ENCODE measurements at regions not wholly inside any gene's neighbourhood (a gene's known extent, or its start where the extent isn't known, plus 50 kb on each side); places are given as distances from the start of the nearest gene placed in this dataset.

- Histone ChIP-seq H3K4me1 (ENCODE audit: low read depth, poor library complexity, severe bottlenecking) (peaks cover 50% of the 10 kb centered on the region), H3K9ac (peak overlapping the region; percentile 46; the same call in 1 of the 2 replicates), H4K20me1 (ENCODE audit: insufficient read depth) (no peaks in the 10 kb centered on the region), H3K79me2 (ENCODE audit: insufficient read depth, low read depth) (no peaks in the 10 kb centered on the region), H3K4me3 (IDR thresholded peaks at IDR 0.05; ENCODE audit: insufficient read depth, low read depth, low read length) (no peak overlapping the region), H3K27ac (peak overlapping the region; percentile 63), H2AFZ (ENCODE audit: low read depth) (no peak overlapping the region; the same call in 1 of the 2 replicates), H3K36me3 (ENCODE audit: insufficient read depth) (no peaks in the 10 kb centered on the region), H3K27me3 (ENCODE audit: insufficient read depth, low read depth) (no peaks in the 10 kb centered on the region), H3K4me2 (peak overlapping the region; percentile 66)
- no peak for TF ChIP-seq CTCF (conservative IDR thresholded peaks at IDR 0.05; ENCODE audit: low read depth, low read length)
Measured at GRCh38 chr15:31216215-31216911, 110.3 kb upstream of the KLF13 start.

GRCh38 chr15:31217067-31217466 lies 109.6 kb upstream of the KLF13 start:
- no peak for TF ChIP-seq CTCF (conservative IDR thresholded peaks at IDR 0.05; ENCODE audit: low read depth, low read length)
- H3K9ac ChIP-seq = peak overlapping the region; percentile 46; the same call in 1 of the 2 replicates
- H3K4me3 ChIP-seq (IDR thresholded peaks at IDR 0.05; ENCODE audit: insufficient read depth, low read depth, low read length) = no peak overlapping the region
- H3K4me1 ChIP-seq (ENCODE audit: low read depth, poor library complexity, severe bottlenecking) = peaks cover 54% of the 10 kb centered on the region
- H2AFZ ChIP-seq (ENCODE audit: low read depth) = no peak overlapping the region; the same call in 1 of the 2 replicates
- no peaks in the 10 kb centered on the region for H3K79me2 ChIP-seq (ENCODE audit: insufficient read depth, low read depth)
- no peaks in the 10 kb centered on the region for H3K27me3 ChIP-seq (ENCODE audit: insufficient read depth, low read depth)
- peak overlapping the region; percentile 63 for H3K27ac ChIP-seq
- H3K36me3 ChIP-seq (ENCODE audit: insufficient read depth) = no peaks in the 10 kb centered on the region
- H4K20me1 ChIP-seq (ENCODE audit: insufficient read depth) = no peaks in the 10 kb centered on the region
- peak overlapping the region; percentile 66 for H3K4me2 ChIP-seq

GRCh38 chr15:31217566-31218270 lies 108.9 kb upstream of the KLF13 start:
- peak overlapping the region; percentile 43; the same call in 1 of the 2 replicates for H3K27ac ChIP-seq
- H3K4me3 ChIP-seq (IDR thresholded peaks at IDR 0.05; ENCODE audit: insufficient read depth, low read depth, low read length) = no peak overlapping the region
- H3K36me3 ChIP-seq (ENCODE audit: insufficient read depth) = no peaks in the 10 kb centered on the region
- H3K27me3 ChIP-seq (ENCODE audit: insufficient read depth, low read depth) = no peaks in the 10 kb centered on the region
- TF ChIP-seq CTCF (conservative IDR thresholded peaks at IDR 0.05; ENCODE audit: low read depth, low read length) = no peak
- H2AFZ ChIP-seq (ENCODE audit: low read depth) = no peak overlapping the region
- no peaks in the 10 kb centered on the region for H3K79me2 ChIP-seq (ENCODE audit: insufficient read depth, low read depth)
- H3K4me1 ChIP-seq (ENCODE audit: low read depth, poor library complexity, severe bottlenecking) = peaks cover 60% of the 10 kb centered on the region
- no peaks in the 10 kb centered on the region for H4K20me1 ChIP-seq (ENCODE audit: insufficient read depth)
- H3K9ac ChIP-seq = no peak overlapping the region
- H3K4me2 ChIP-seq = no peak overlapping the region; the same call in 1 of the 2 replicates

- Histone ChIP-seq H3K36me3 (ENCODE audit: insufficient read depth) (no peaks in the 10 kb centered on the region), H3K9ac (no peak overlapping the region), H3K4me3 (IDR thresholded peaks at IDR 0.05; ENCODE audit: insufficient read depth, low read depth, low read length) (no peak overlapping the region), H3K79me2 (ENCODE audit: insufficient read depth, low read depth) (no peaks in the 10 kb centered on the region), H4K20me1 (ENCODE audit: insufficient read depth) (no peaks in the 10 kb centered on the region), H3K4me1 (ENCODE audit: low read depth, poor library complexity, severe bottlenecking) (peaks cover 52% of the 10 kb centered on the region), H2AFZ (ENCODE audit: low read depth) (no peak overlapping the region), H3K27me3 (ENCODE audit: insufficient read depth, low read depth) (no peaks in the 10 kb centered on the region), H3K4me2 (no peak overlapping the region), H3K27ac (0 out of 2 replicates have a peak overlapping the region, but pooled peaks have one; percentile 43)
- TF ChIP-seq CTCF (conservative IDR thresholded peaks at IDR 0.05; ENCODE audit: low read depth, low read length) = no peak
Measured at GRCh38 chr15:31219221-31219620, 107.4 kb upstream of the KLF13 start.
